ACHN (cell line): ENCODE measurements at regions not wholly inside any gene's neighbourhood (a gene's known extent, or its start where the extent isn't known, plus 50 kb on each side); places are given as distances from the start of the nearest gene placed in this dataset.
"Not testable (repeated sequence)": the region's sequence is repeated elsewhere in the genome, so short reads cannot be mapped to it uniquely, and the experiment has no call there.

Experiments used
- DNase-seq: peaks from one replicate; pipeline ENCODE4 v3.0.0-alpha.2; 2015
- in situ Hi-C: cut with HindIII; loops from 2 replicates; pipeline ENCODE4 v1.10.0; 2017; ENCODE audit warnings: low sequenced_read_pairs, low pct_ligation_motif_present, low pct_unique_long_range_greater_than_20kb

GRCh38 chr1:157460381-157460780 is 91.9 kb downstream of the FCRL5 start:
- in situ Hi-C loops: no loop called here
- DNase-seq: no peak

- in situ Hi-C loops: no loop called here
- DNase-seq: no peak
Observed at GRCh38 chr1:157457279-157457678, 95.0 kb downstream of the FCRL5 start.

GRCh38 chr1:157455318-157455717 is 97.0 kb downstream of the FCRL5 start:
- in situ Hi-C loops: no loop called here
- DNase-seq: no peak

- DNase-seq: no peak
- in situ Hi-C loops: no loop called here
Observed at GRCh38 chr1:157450106-157450505, 102.2 kb downstream of the FCRL5 start.

GRCh38 chr1:157448636-157449035 is 103.7 kb downstream of the FCRL5 start:
- DNase-seq: no peak
- in situ Hi-C loops: no loop called here

GRCh38 chr1:157446356-157446755 is 106.0 kb downstream of the FCRL5 start:
- in situ Hi-C loops, DNase-seq: not testable (repeated sequence)

GRCh38 chr1:157445616-157446140 is 106.6 kb downstream of the FCRL5 start:
- DNase-seq, in situ Hi-C loops: not testable (repeated sequence)

GRCh38 chr1:157442065-157442464 is 110.2 kb downstream of the FCRL5 start:
- in situ Hi-C loops: no loop called here
- peak; percentile 20 for DNase-seq

GRCh38 chr1:157439302-157439954 is 112.9 kb downstream of the FCRL5 start:
- in situ Hi-C loops: no loop called here

GRCh38 chr1:157438613-157439012 is 113.7 kb downstream of the FCRL5 start:
- no peak for DNase-seq
- in situ Hi-C loops: no loop called here

More at GRCh38 chr1:157439302-157439954, 112.9 kb downstream of the FCRL5 start:
- no peak for DNase-seq

GRCh38 chr1:157438146-157438545 is 114.2 kb downstream of the FCRL5 start:
- no peak for DNase-seq
- in situ Hi-C loops: no loop called here

GRCh38 chr1:157437296-157437695 is 115.0 kb downstream of the FCRL5 start:
- in situ Hi-C loops: no loop called here
- no peak for DNase-seq

- in situ Hi-C loops: no loop called here
- no peak for DNase-seq
Observed at GRCh38 chr1:157431751-157432150, 120.6 kb downstream of the FCRL5 start.

- in situ Hi-C loops: no loop called here
- no peak for DNase-seq
Observed at GRCh38 chr1:157429601-157430240, 122.6 kb downstream of the FCRL5 start.

GRCh38 chr1:157423764-157424163 is 128.6 kb downstream of the FCRL5 start:
- DNase-seq, in situ Hi-C loops: not testable (repeated sequence)

GRCh38 chr1:157419845-157420542 is 132.3 kb downstream of the FCRL5 start:
- no peak for DNase-seq
- in situ Hi-C loops: no loop called here

GRCh38 chr1:157418659-157419058 is 133.7 kb downstream of the FCRL5 start:
- no peak for DNase-seq
- in situ Hi-C loops: no loop called here

- in situ Hi-C loops: no loop called here
- DNase-seq: no peak
Observed at GRCh38 chr1:157418231-157418630, 134.1 kb downstream of the FCRL5 start.

- DNase-seq: no peak
- in situ Hi-C loops: no loop called here
Observed at GRCh38 chr1:157415661-157416060, 136.7 kb downstream of the FCRL5 start.
